Thoracic aorta (tissue), 2 donors: ENCODE measurements at regions not wholly inside any gene's neighbourhood (a gene's known extent, or its start where the extent isn't known, plus 50 kb on each side); places are given as distances from the start of the nearest gene placed in this dataset.

Experiments used
- ATAC-seq: fragments of 150-250 bp; one replicate; pipeline ENCODE4 v1.8.0; 2017; ENCODE audit warnings: low read depth; ENCODE audit not compliant: insufficient number of reproducible peaks, low FRiP score
- DNase-seq: peaks from one replicate; pipeline ENCODE4 v3.0.0-alpha.2; 2020; ENCODE audit warnings: low spot score
- H3K27ac ChIP-seq, 2 donors: fragments of 200-600 bp; sonication (generic); 1 replicate in 1 of 2; 2 replicates in 1 of 2; pipeline ENCODE4 v1.5.1; 2016; ENCODE audit warnings: mild to moderate bottlenecking in 2 of 2, moderate library complexity in 2 of 2
- H3K27me3 ChIP-seq: fragments of 200-600 bp; sonication (generic); replicated peaks from 2 replicates; pipeline ENCODE4 v1.6.0; 2016; ENCODE audit warnings: mild to moderate bottlenecking; ENCODE audit not compliant: insufficient read depth
- H3K36me3 ChIP-seq: fragments of 200-600 bp; sonication (generic); one replicate; pipeline ENCODE4 v1.5.1; 2016
- H3K4me1 ChIP-seq, 2 donors: fragments of 200-600 bp; sonication (generic); 1 replicate in 1 of 2; 2 replicates in 1 of 2; pipeline versions ENCODE4 v1.5.1 to v1.6.0; 2016; ENCODE audit warnings: low read depth in 2 of 2, mild to moderate bottlenecking in 1 of 2; ENCODE audit not compliant: control insufficient read depth in 1 of 2
- H3K4me3 ChIP-seq: fragments of 200-600 bp; sonication (generic); 2 replicates; pipeline ENCODE4 v1.5.1; 2016; ENCODE audit warnings: mild to moderate bottlenecking
- H3K9me3 ChIP-seq: fragments of 200-600 bp; sonication (generic); 2 replicates; pipeline ENCODE4 v1.5.1; 2016
- CTCF ChIP-seq: fragments of 200-600 bp; sonication (generic); IDR thresholded peaks from one replicate; pipeline ENCODE4 v1.5.1; 2019; ENCODE audit warnings: antibody characterized with exemption

GRCh38 chr14:31937730-31938346 is 139.3 kb upstream of the ARHGAP5 start:
- no peak for TF ChIP-seq CTCF
- no peaks in the 10 kb centered on the region for H3K36me3 ChIP-seq
- no peak overlapping the region for H3K4me3 ChIP-seq
- no peaks in the 10 kb centered on the region for H3K27me3 ChIP-seq
- no peak overlapping the region for H3K27ac ChIP-seq
- H3K4me1 ChIP-seq, result no peaks in the 10 kb centered on the region
- ATAC-seq (no peak), DNase-seq (peak; percentile 31)
- no peaks in the 10 kb centered on the region for H3K9me3 ChIP-seq

- Histone ChIP-seq H3K27me3 (no peaks in the 10 kb centered on the region), H3K36me3 (no peaks in the 10 kb centered on the region), H3K27ac (no peak overlapping the region), H3K9me3 (no peaks in the 10 kb centered on the region), H3K4me1 (no peaks in the 10 kb centered on the region), H3K4me3 (no peak overlapping the region)
- no peak for TF ChIP-seq CTCF
- ATAC-seq (no peak), DNase-seq (no peak)
Observed at GRCh38 chr14:31939934-31940333, 137.2 kb upstream of the ARHGAP5 start.

- no peak overlapping the region for H3K27ac ChIP-seq
- no peaks in the 10 kb centered on the region for H3K9me3 ChIP-seq
- no peak for DNase-seq
- TF ChIP-seq CTCF, result no peak
- ATAC-seq, result no peak
- no peaks in the 10 kb centered on the region for H3K4me1 ChIP-seq
- H3K4me3 ChIP-seq, result no peak overlapping the region
- no peaks in the 10 kb centered on the region for H3K36me3 ChIP-seq
- no peaks in the 10 kb centered on the region for H3K27me3 ChIP-seq
Observed at GRCh38 chr14:31941487-31941886, 135.6 kb upstream of the ARHGAP5 start.

GRCh38 chr14:31942166-31942841 is 134.8 kb upstream of the ARHGAP5 start:
- no peak for TF ChIP-seq CTCF
- H3K27ac ChIP-seq, result no peak overlapping the region
- no peaks in the 10 kb centered on the region for H3K36me3 ChIP-seq
- H3K27me3 ChIP-seq, result no peaks in the 10 kb centered on the region
- DNase-seq, result no peak
- no peaks in the 10 kb centered on the region for H3K9me3 ChIP-seq
- ATAC-seq, result no peak
- H3K4me1 ChIP-seq, result no peaks in the 10 kb centered on the region
- H3K4me3 ChIP-seq, result no peak overlapping the region

- DNase-seq (no peak), ATAC-seq (no peak)
Observed at GRCh38 chr14:31943217-31943799, 133.8 kb upstream of the ARHGAP5 start.

More at GRCh38 chr14:31943217-31943799, 133.8 kb upstream of the ARHGAP5 start:
- no peak overlapping the region for H3K4me3 ChIP-seq
- H3K27me3 ChIP-seq, result no peaks in the 10 kb centered on the region
- H3K4me1 ChIP-seq, result no peaks in the 10 kb centered on the region
- H3K36me3 ChIP-seq, result no peaks in the 10 kb centered on the region
- no peaks in the 10 kb centered on the region for H3K9me3 ChIP-seq
- no peak for TF ChIP-seq CTCF
- H3K27ac ChIP-seq, result no peak overlapping the region
